Naive thymus-derived CD4-positive, alpha-beta T cell (primary cell): ENCODE measurements at regions not wholly inside any gene's neighbourhood (a gene's known extent, or its start where the extent isn't known, plus 50 kb on each side); places are given as distances from the start of the nearest gene placed in this dataset.
"Not testable (repeated sequence)": the region's sequence is repeated elsewhere in the genome, so short reads cannot be mapped to it uniquely, and the experiment has no call there.

Source experiments
- ATAC-seq: fragments of 150-1000 bp; cut with Tn5 transposase; 2 replicates; pipeline ENCODE4 v1.10.0; 2021; ENCODE audit warnings: mild to moderate bottlenecking, moderate library complexity
- CTCF ChIA-PET: fragments of 350-600 bp; sonication (Branson Sonifier 250); formaldehyde crosslinking; loops from one replicate; lab custom pipeline; 2021; ENCODE audit warnings: antibody characterized with exemption; lab: Charles Lee
- POLR2A ChIA-PET: fragments of 350-600 bp; sonication (Branson Sonifier 250); formaldehyde crosslinking; loops from one replicate; lab custom pipeline; 2021; ENCODE audit warnings: antibody characterized with exemption, inconsistent platforms; lab: Charles Lee
- DNase-seq, 9 donors: peaks; one replicate each; pipeline versions ENCODE4 v3.0.0 to v3.0.0-alpha.2; 2020 to 2022; ENCODE audit warnings: mixed read lengths in 1 of 9
- H3K27ac ChIP-seq: one replicate; pipeline ENCODE4 v1.7.0; 2013; ENCODE audit warnings: mild to moderate bottlenecking, low read depth, low read length, moderate library complexity
- H3K27me3 ChIP-seq, 2 donors: one replicate each; pipeline ENCODE4 v1.7.0; 2013; ENCODE audit warnings: low read length in 2 of 2, mild to moderate bottlenecking in 2 of 2, moderate library complexity in 2 of 2; ENCODE audit not compliant: control insufficient read depth in 2 of 2, insufficient read depth in 2 of 2
- H3K36me3 ChIP-seq, 3 experiments: 1 replicate in 2 of 3; 2 replicates in 1 of 3; pipeline ENCODE4 v1.7.0; 2013; ENCODE audit warnings: low read length in 3 of 3, mild to moderate bottlenecking in 3 of 3, moderate library complexity in 1 of 3; ENCODE audit not compliant: insufficient read depth in 3 of 3, control insufficient read depth in 2 of 3
- H3K4me1 ChIP-seq, 2 donors: one replicate each; pipeline ENCODE4 v1.7.0; 2013; ENCODE audit warnings: low read length in 2 of 2, mild to moderate bottlenecking in 2 of 2, moderate library complexity in 1 of 2; ENCODE audit not compliant: control insufficient read depth in 2 of 2, insufficient read depth in 2 of 2
- H3K4me3 ChIP-seq: 2 replicates; pipeline ENCODE4 v1.7.0; 2013; ENCODE audit warnings: mild to moderate bottlenecking, low read length
- H3K9me3 ChIP-seq, 3 experiments: 1 replicate in 2 of 3; 2 replicates in 1 of 3; pipeline ENCODE4 v1.7.0; 2013; ENCODE audit warnings: low read length in 3 of 3; ENCODE audit not compliant: control insufficient read depth in 2 of 3
- H3K27ac Mint-ChIP-seq, 9 donors: one replicate each; pipeline ENCODE4 v1.8.0; 2020 to 2022; ENCODE audit warnings: mixed read lengths in 9 of 9, mild to moderate bottlenecking in 8 of 9, moderate library complexity in 5 of 9, inconsistent platforms in 2 of 9
- H3K27me3 Mint-ChIP-seq, 5 donors: one replicate each; pipeline ENCODE4 v1.8.0; 2021 to 2022; ENCODE audit warnings: mixed read lengths in 5 of 5, mild to moderate bottlenecking in 1 of 5
- H3K36me3 Mint-ChIP-seq, 5 donors: one replicate each; pipeline ENCODE4 v1.8.0; 2020 to 2022; ENCODE audit warnings: mixed read lengths in 5 of 5, mild to moderate bottlenecking in 3 of 5, inconsistent platforms in 1 of 5
- H3K4me1 Mint-ChIP-seq, 7 donors: one replicate each; pipeline ENCODE4 v1.8.0; 2020 to 2022; ENCODE audit warnings: mixed read lengths in 7 of 7, mild to moderate bottlenecking in 3 of 7, inconsistent platforms in 1 of 7
- H3K4me3 Mint-ChIP-seq, 10 donors: one replicate each; pipeline ENCODE4 v1.8.0; 2020 to 2022; ENCODE audit warnings: mild to moderate bottlenecking in 10 of 10, mixed read lengths in 10 of 10, moderate library complexity in 6 of 10, inconsistent platforms in 2 of 10
- H3K9me3 Mint-ChIP-seq, 11 donors: one replicate each; pipeline ENCODE4 v1.8.0; 2020 to 2022; ENCODE audit warnings: mixed read lengths in 11 of 11, mild to moderate bottlenecking in 4 of 11, inconsistent platforms in 1 of 11, moderate library complexity in 1 of 11
- intact Hi-C, 2 donors: fragments of 100-400 bp; cut with micrococcal nuclease; formaldehyde crosslinking; loops; one replicate each; pipeline ENCODE4 v1.15.1; 2023

- H3K36me3 Mint-ChIP-seq, DNase-seq, POLR2A ChIA-PET, H3K27me3 ChIP-seq, H3K4me1 ChIP-seq, intact Hi-C loops, H3K27ac ChIP-seq, H3K36me3 ChIP-seq, H3K9me3 ChIP-seq, CTCF ChIA-PET, ATAC-seq, H3K4me3 ChIP-seq, H3K9me3 Mint-ChIP-seq, H3K4me1 Mint-ChIP-seq, H3K4me3 Mint-ChIP-seq, H3K27me3 Mint-ChIP-seq, H3K27ac Mint-ChIP-seq: not testable (repeated sequence)
These were observed 125.2 kb upstream of the PLGLB2 start for GRCh38 chr2:87622720-87623119.

GRCh38 chr2:87629491-87630458, 118.1 kb upstream of the PLGLB2 start:
- H3K27ac Mint-ChIP-seq: peak overlapping the region in 1 of 9 donors; percentile 63

GRCh38 chr2:87630892-87631291, 117.0 kb upstream of the PLGLB2 start:
- DNase-seq, H3K4me3 Mint-ChIP-seq, H3K9me3 ChIP-seq, H3K4me1 ChIP-seq, H3K4me3 ChIP-seq, H3K27me3 Mint-ChIP-seq, H3K27ac ChIP-seq, H3K27me3 ChIP-seq, ATAC-seq, H3K36me3 ChIP-seq, H3K36me3 Mint-ChIP-seq, POLR2A ChIA-PET, CTCF ChIA-PET, intact Hi-C loops, H3K9me3 Mint-ChIP-seq: not testable (repeated sequence)
- peak overlapping the region in 1 of 9 donors; percentile 42 for H3K27ac Mint-ChIP-seq
- peaks cover 0 to 15% (median 0%) of the 10 kb centered on the region in 7 donors for H3K4me1 Mint-ChIP-seq

More at GRCh38 chr2:87629491-87630458, 118.1 kb upstream of the PLGLB2 start:
- H3K4me1 Mint-ChIP-seq: peaks cover 0 to 13% (median 0%) of the 10 kb centered on the region in 7 donors
- H3K4me3 Mint-ChIP-seq, H3K27ac ChIP-seq, H3K36me3 Mint-ChIP-seq, H3K4me1 ChIP-seq, H3K27me3 Mint-ChIP-seq, POLR2A ChIA-PET, H3K9me3 ChIP-seq, H3K36me3 ChIP-seq, H3K27me3 ChIP-seq, H3K9me3 Mint-ChIP-seq, intact Hi-C loops, H3K4me3 ChIP-seq, CTCF ChIA-PET: not testable (repeated sequence)
- ATAC-seq (peak; percentile 65), DNase-seq (peak in 1 of 9 donors; percentile 41)

DNA sequence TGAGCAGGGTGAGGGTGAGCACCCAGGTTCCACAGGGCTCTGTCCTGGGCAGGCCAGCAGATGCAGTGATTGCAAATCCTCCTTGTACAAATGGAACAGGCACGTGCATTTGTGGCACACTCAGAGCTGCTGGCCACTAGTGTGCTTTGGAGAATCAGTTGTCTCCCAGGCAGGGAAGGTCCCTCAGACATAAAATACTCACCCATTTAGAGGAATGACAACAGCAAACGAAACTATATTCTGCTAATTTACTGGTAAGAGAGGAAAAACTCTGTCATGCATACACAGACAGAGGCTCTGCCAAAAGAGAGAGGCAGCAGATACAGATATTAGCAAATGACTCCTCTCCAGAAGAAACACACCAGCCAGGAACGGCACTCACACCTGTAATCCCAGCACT, 116.5 kb upstream of the PLGLB2 start:
- peak overlapping the region in 1 of 10 donors; percentile 53 for H3K4me3 Mint-ChIP-seq
- CTCF ChIA-PET, POLR2A ChIA-PET, intact Hi-C loops, H3K4me3 ChIP-seq, H3K9me3 ChIP-seq, H3K27me3 Mint-ChIP-seq, H3K36me3 Mint-ChIP-seq, H3K9me3 Mint-ChIP-seq, ATAC-seq, H3K36me3 ChIP-seq, DNase-seq, H3K27me3 ChIP-seq, H3K4me1 ChIP-seq, H3K27ac ChIP-seq: not testable (repeated sequence)
- peak overlapping the region in 1 of 9 donors; percentile 90 for H3K27ac Mint-ChIP-seq
- H3K4me1 Mint-ChIP-seq: peaks cover 0 to 15% (median 0%) of the 10 kb centered on the region in 7 donors

- H3K4me1 Mint-ChIP-seq: peaks cover 0 to 15% (median 0%) of the 10 kb centered on the region in 7 donors
- H3K36me3 Mint-ChIP-seq, intact Hi-C loops, H3K9me3 ChIP-seq, H3K9me3 Mint-ChIP-seq, CTCF ChIA-PET, H3K4me3 Mint-ChIP-seq, ATAC-seq, H3K4me3 ChIP-seq, H3K27me3 Mint-ChIP-seq, POLR2A ChIA-PET, H3K36me3 ChIP-seq, DNase-seq, H3K4me1 ChIP-seq, H3K27ac ChIP-seq, H3K27me3 ChIP-seq: not testable (repeated sequence)
- H3K27ac Mint-ChIP-seq: peak overlapping the region in 4 of 9 donors; percentile 19 to 60 (median 40)
These were observed 114.5 kb upstream of the PLGLB2 start for GRCh38 chr2:87633287-87633963.

DNA sequence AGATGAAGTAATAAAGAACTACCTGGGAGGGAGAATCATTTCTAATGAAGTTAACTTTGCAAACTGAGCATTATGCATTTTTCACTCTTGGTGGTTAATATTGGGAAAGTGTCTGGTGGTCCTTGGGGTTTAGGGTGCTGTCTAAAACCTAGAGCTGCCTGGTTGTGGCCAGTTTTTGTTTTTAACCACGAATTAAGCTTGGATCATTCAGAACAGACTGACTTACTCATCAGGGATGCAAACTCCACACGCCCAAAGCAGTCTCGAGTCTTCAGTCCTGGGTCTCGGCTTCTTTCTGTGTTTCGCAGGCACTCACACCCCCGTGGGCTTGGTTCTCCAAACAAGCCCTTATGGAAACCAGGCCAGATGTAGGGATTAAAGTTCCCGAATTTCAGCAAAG, 113.8 kb upstream of the PLGLB2 start:
- H3K9me3 Mint-ChIP-seq, CTCF ChIA-PET, POLR2A ChIA-PET, H3K4me3 Mint-ChIP-seq, H3K27me3 Mint-ChIP-seq, intact Hi-C loops, H3K4me3 ChIP-seq, H3K36me3 Mint-ChIP-seq, H3K4me1 ChIP-seq, H3K27ac ChIP-seq, ATAC-seq, H3K27me3 ChIP-seq, H3K9me3 ChIP-seq, DNase-seq, H3K36me3 ChIP-seq: not testable (repeated sequence)
- H3K4me1 Mint-ChIP-seq: peaks cover 0 to 15% (median 0%) of the 10 kb centered on the region in 7 donors
- peak overlapping the region in 1 of 9 donors; percentile 83 for H3K27ac Mint-ChIP-seq
